Uterus (tissue), 3 donors: ENCODE measurements at regions not wholly inside any gene's neighbourhood (a gene's known extent, or its start where the extent isn't known, plus 50 kb on each side); places are given as distances from the start of the nearest gene placed in this dataset.

Source experiments
- DNase-seq, 2 donors: peaks; one replicate each; pipeline ENCODE4 v3.0.0-alpha.2; 2019 to 2020
- H3K27ac ChIP-seq, 2 donors: fragments of 200-600 bp; sonication (generic); 1 replicate in 1 of 2; 2 replicates in 1 of 2; pipeline ENCODE4 v1.5.1; 2016 to 2018
- H3K27me3 ChIP-seq, 2 donors: fragments of 200-600 bp; sonication (generic); one replicate each; pipeline ENCODE4 v1.5.1; 2018 to 2019; ENCODE audit warnings: control low read depth in 1 of 2
- H3K36me3 ChIP-seq, 2 donors: fragments of 200-600 bp; sonication (generic); one replicate each; pipeline ENCODE4 v1.5.1; 2019; ENCODE audit warnings: control low read depth in 1 of 2
- H3K4me1 ChIP-seq, 2 donors: fragments of 200-600 bp; sonication (generic); one replicate each; pipeline ENCODE4 v1.5.1; 2018 to 2019; ENCODE audit warnings: control low read depth in 1 of 2
- H3K4me3 ChIP-seq, 2 donors: fragments of 200-600 bp; sonication (generic); 1 replicate in 1 of 2; 2 replicates in 1 of 2; pipeline ENCODE4 v1.5.1; 2018 to 2019; ENCODE audit warnings: mild to moderate bottlenecking in 1 of 2
- H3K9me3 ChIP-seq, 2 donors: fragments of 200-600 bp; sonication (generic); one replicate each; pipeline ENCODE4 v1.5.1; 2019; ENCODE audit warnings: control low read depth in 1 of 2
- CTCF ChIP-seq, 4 experiments: fragments of 200-600 bp in 2 of 4; fragments of 450-650 bp in 2 of 4; sonication (generic) in 2 of 4; IDR thresholded peaks; one replicate each; pipeline ENCODE4 v1.5.1; 2016 to 2019; ENCODE audit warnings: antibody characterized with exemption in 4 of 4, mild to moderate bottlenecking in 2 of 4, moderate library complexity in 1 of 4
- POLR2A ChIP-seq, 2 donors: fragments of 450-650 bp; IDR thresholded peaks; one replicate each; pipeline ENCODE4 v1.6.1; 2016; ENCODE audit warnings: antibody characterized with exemption in 2 of 2, mild to moderate bottlenecking in 1 of 2, moderate library complexity in 1 of 2
- intact Hi-C: fragments of 100-400 bp; cut with DNase I; formaldehyde crosslinking; loops from one replicate; pipeline ENCODE4 v1.15.1; 2023; ENCODE audit warnings: low total_unique reads
- donor health status: DM: yes; HTN: yes; CAD: no.

GRCh38 chr4:186787536-186787935 lies 63.9 kb upstream of the FAT1 start:
- no peaks in the 10 kb centered on the region for H3K9me3 ChIP-seq
- TF ChIP-seq POLR2A (IDR thresholded peaks at IDR 0.05) (no peak), CTCF (IDR thresholded peaks at IDR 0.05) (no peak)
- no peaks in the 10 kb centered on the region for H3K4me1 ChIP-seq
- intact Hi-C loops, result no loop called here
- no peak overlapping the region for H3K4me3 ChIP-seq
- H3K27me3 ChIP-seq, result no peaks in the 10 kb centered on the region
- H3K36me3 ChIP-seq, result no peaks in the 10 kb centered on the region
- no peak for DNase-seq
- no peak overlapping the region for H3K27ac ChIP-seq

GRCh38 chr4:186789651-186790050 lies 66.0 kb upstream of the FAT1 start:
- TF ChIP-seq CTCF (IDR thresholded peaks at IDR 0.05) (no peak), POLR2A (IDR thresholded peaks at IDR 0.05) (no peak)

DNA sequence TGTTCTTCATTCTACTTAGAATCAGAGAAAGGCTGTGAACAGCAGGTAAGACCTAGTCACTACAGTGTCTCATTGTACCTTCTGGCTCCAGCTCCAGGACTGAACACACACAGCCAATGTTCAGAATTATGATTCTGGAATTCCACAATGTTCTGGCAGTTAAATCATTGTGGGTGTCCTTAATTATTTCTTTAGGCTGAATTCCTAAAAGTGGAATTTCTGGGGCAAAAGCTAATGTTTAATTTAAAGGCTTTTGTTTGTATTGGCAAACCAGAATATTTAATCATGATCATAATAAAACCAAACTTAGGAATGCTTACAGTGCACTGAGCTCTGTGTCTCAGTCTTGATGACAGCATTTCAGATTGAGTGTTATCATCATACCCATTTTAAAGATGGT lies 67.0 kb upstream of the FAT1 start:
- Histone ChIP-seq H3K9me3 (no peaks in the 10 kb centered on the region), H3K27me3 (no peaks in the 10 kb centered on the region), H3K27ac (no peak overlapping the region), H3K4me3 (no peak overlapping the region), H3K36me3 (no peaks in the 10 kb centered on the region), H3K4me1 (no peaks in the 10 kb centered on the region)
- intact Hi-C loops, result no loop called here
- no peak for TF ChIP-seq POLR2A (IDR thresholded peaks at IDR 0.05)
- no peak for TF ChIP-seq CTCF (IDR thresholded peaks at IDR 0.05)
- DNase-seq, result no peak

More at GRCh38 chr4:186789651-186790050, 66.0 kb upstream of the FAT1 start:
- Histone ChIP-seq H3K9me3 (no peaks in the 10 kb centered on the region), H3K4me3 (no peak overlapping the region), H3K4me1 (no peaks in the 10 kb centered on the region), H3K36me3 (no peaks in the 10 kb centered on the region), H3K27ac (no peak overlapping the region), H3K27me3 (no peaks in the 10 kb centered on the region)
- no peak for DNase-seq
- intact Hi-C loops, result no loop called here

GRCh38 chr4:186792728-186793366 lies 69.2 kb upstream of the FAT1 start:
- Histone ChIP-seq H3K4me3 (no peak overlapping the region), H3K27ac (no peak overlapping the region), H3K27me3 (no peaks in the 10 kb centered on the region), H3K36me3 (no peaks in the 10 kb centered on the region), H3K9me3 (no peaks in the 10 kb centered on the region), H3K4me1 (no peaks in the 10 kb centered on the region)
- no peak for DNase-seq
- TF ChIP-seq POLR2A (IDR thresholded peaks at IDR 0.05) (no peak), CTCF (IDR thresholded peaks at IDR 0.05) (no peak)
- intact Hi-C loops, result no loop called here

GRCh38 chr4:186798951-186799659 lies 75.4 kb upstream of the FAT1 start:
- Histone ChIP-seq H3K27me3 (no peaks in the 10 kb centered on the region), H3K36me3 (no peaks in the 10 kb centered on the region), H3K4me1 (no peaks in the 10 kb centered on the region), H3K4me3 (no peak overlapping the region), H3K27ac (no peak overlapping the region), H3K9me3 (no peaks in the 10 kb centered on the region)
- TF ChIP-seq POLR2A (IDR thresholded peaks at IDR 0.05) (no peak), CTCF (IDR thresholded peaks at IDR 0.05) (no peak)
- intact Hi-C loops, result no loop called here
- no peak for DNase-seq
